Hepatocyte (in vitro differentiated cells): ENCODE measurements at regions not wholly inside any gene's neighbourhood (a gene's known extent, or its start where the extent isn't known, plus 50 kb on each side); places are given as distances from the start of the nearest gene placed in this dataset.

Source experiments
- DNase-seq: peaks from one replicate; pipeline ENCODE4 v3.0.0-alpha.2; 2016; ENCODE audit warnings: low spot score
- H2AFZ ChIP-seq: fragments of 200-600 bp; sonication (generic); 2 replicates; pipeline ENCODE4 v1.6.0; 2016; ENCODE audit warnings: antibody characterized with exemption, mild to moderate bottlenecking
- H3K27ac ChIP-seq: fragments of 200-600 bp; sonication (generic); 2 replicates; pipeline ENCODE4 v1.5.1; 2016; ENCODE audit warnings: mild to moderate bottlenecking
- H3K27me3 ChIP-seq: fragments of 200-600 bp; sonication (generic); 2 replicates; pipeline ENCODE4 v1.6.1; 2016
- H3K36me3 ChIP-seq: fragments of 200-600 bp; sonication (generic); replicated peaks from 2 replicates; pipeline ENCODE4 v1.5.1; 2016; ENCODE audit warnings: low read depth; ENCODE audit not compliant: insufficient read depth
- H3K4me1 ChIP-seq: fragments of 200-600 bp; sonication (generic); 2 replicates; pipeline ENCODE4 v1.5.1; 2016; ENCODE audit warnings: mild to moderate bottlenecking, moderate library complexity; ENCODE audit not compliant: insufficient read depth
- H3K4me2 ChIP-seq: fragments of 200-600 bp; sonication (generic); 2 replicates; pipeline ENCODE4 v1.6.0; 2016
- H3K4me3 ChIP-seq: fragments of 200-600 bp; sonication (generic); 2 replicates; pipeline ENCODE4 v1.5.1; 2016; ENCODE audit warnings: mild to moderate bottlenecking
- H3K79me2 ChIP-seq: fragments of 200-600 bp; sonication (generic); 2 replicates; pipeline ENCODE4 v1.6.0; 2017; ENCODE audit warnings: mild to moderate bottlenecking
- H3K9me2 ChIP-seq: fragments of 200-600 bp; sonication (generic); replicated peaks from 2 replicates; pipeline ENCODE4 v1.6.0; 2017; ENCODE audit warnings: mild to moderate bottlenecking; ENCODE audit not compliant: insufficient read depth
- H3K9me3 ChIP-seq: fragments of 200-600 bp; sonication (generic); 2 replicates; pipeline ENCODE4 v1.5.1; 2016; ENCODE audit warnings: low read depth, mild to moderate bottlenecking
- H4K20me1 ChIP-seq: fragments of 200-600 bp; sonication (generic); 2 replicates; pipeline ENCODE4 v1.6.0; 2016; ENCODE audit warnings: mild to moderate bottlenecking; ENCODE audit not compliant: insufficient read depth, poor library complexity, severe bottlenecking
- CTCF ChIP-seq: fragments of 200-600 bp; sonication (generic); IDR thresholded peaks from 2 replicates; pipeline ENCODE4 v1.5.1; 2016; ENCODE audit warnings: antibody characterized with exemption, mild to moderate bottlenecking; ENCODE audit not compliant: poor library complexity
- EZH2 ChIP-seq: fragments of 200-600 bp; sonication (generic); IDR thresholded peaks from 2 replicates; pipeline ENCODE4 v1.6.1; 2016; ENCODE audit warnings: antibody characterized with exemption, mild to moderate bottlenecking, borderline replicate concordance
- EZH2phosphoT487 ChIP-seq: fragments of 200-600 bp; sonication (generic); IDR thresholded peaks from one replicate; pipeline ENCODE4 v1.6.1; 2018; ENCODE audit warnings: antibody characterized with exemption, mild to moderate bottlenecking, low read depth, moderate library complexity; ENCODE audit not compliant: unreplicated experiment, severe bottlenecking
- WGBS: methylation state at CpG from one replicate; pipeline ENCODE4 v1.1.6; 2016; ENCODE audit warnings: low lambda C conversion rate; ENCODE audit errors: missing lambda C conversion rate; 5-methylcytosine and 5-hydroxymethylcytosine counted together

- H3K36me3 ChIP-seq, result no peaks in the 10 kb centered on the region
- no peaks in the 10 kb centered on the region for H4K20me1 ChIP-seq
- H3K79me2 ChIP-seq, result no peaks in the 10 kb centered on the region
- H3K27ac ChIP-seq, result peak overlapping the region; percentile 51
- no peak for TF ChIP-seq EZH2phosphoT487
- TF ChIP-seq EZH2, result no peak
- no peak for TF ChIP-seq CTCF
- peaks cover 22% of the 10 kb centered on the region for H3K4me1 ChIP-seq
- H3K4me3 ChIP-seq, result no peak overlapping the region
- DNase-seq, result no peak
- H3K4me2 ChIP-seq, result no peak overlapping the region
- H3K9me2 ChIP-seq, result no peaks in the 10 kb centered on the region
- H2AFZ ChIP-seq, result no peak overlapping the region
- 19% methylated on average over 2 of the region's 2 CpGs for WGBS
- H3K27me3 ChIP-seq, result no peaks in the 10 kb centered on the region
- H3K9me3 ChIP-seq, result no peaks in the 10 kb centered on the region
Measured at GRCh38 chr12:75959060-75959459, 72.5 kb downstream of the PHLDA1 start.

DNA sequence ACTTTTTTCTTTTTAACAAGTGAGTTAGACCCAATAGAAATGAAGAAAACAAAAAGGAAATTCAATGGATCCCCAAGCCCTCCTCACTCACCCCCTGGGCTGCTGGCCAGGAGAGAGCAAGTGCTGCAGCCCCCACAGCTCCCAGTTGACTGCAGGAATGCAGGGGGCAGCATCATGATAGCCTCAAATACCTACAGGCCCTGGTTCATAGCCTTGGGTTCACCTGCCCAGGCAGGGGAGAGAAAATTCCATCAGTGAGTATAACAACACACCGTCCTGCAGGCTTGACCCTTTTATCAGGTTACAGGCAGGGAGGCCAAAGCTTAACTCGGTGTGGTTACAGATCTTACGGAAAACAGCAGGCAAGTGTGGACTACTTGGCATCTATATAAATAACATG lies 76.3 kb downstream of the PHLDA1 start:
- Histone ChIP-seq H3K79me2 (no peaks in the 10 kb centered on the region), H3K9me3 (no peaks in the 10 kb centered on the region), H3K4me1 (peaks cover 40% of the 10 kb centered on the region), H3K4me3 (no peak overlapping the region), H4K20me1 (no peaks in the 10 kb centered on the region), H2AFZ (no peak overlapping the region), H3K27me3 (no peaks in the 10 kb centered on the region), H3K9me2 (no peaks in the 10 kb centered on the region), H3K4me2 (no peak overlapping the region), H3K27ac (no peak overlapping the region), H3K36me3 (no peaks in the 10 kb centered on the region)
- TF ChIP-seq EZH2 (no peak), CTCF (no peak), EZH2phosphoT487 (no peak)
- WGBS, result 65% methylated on average over 3 of the region's 3 CpGs
- no peak for DNase-seq

DNA sequence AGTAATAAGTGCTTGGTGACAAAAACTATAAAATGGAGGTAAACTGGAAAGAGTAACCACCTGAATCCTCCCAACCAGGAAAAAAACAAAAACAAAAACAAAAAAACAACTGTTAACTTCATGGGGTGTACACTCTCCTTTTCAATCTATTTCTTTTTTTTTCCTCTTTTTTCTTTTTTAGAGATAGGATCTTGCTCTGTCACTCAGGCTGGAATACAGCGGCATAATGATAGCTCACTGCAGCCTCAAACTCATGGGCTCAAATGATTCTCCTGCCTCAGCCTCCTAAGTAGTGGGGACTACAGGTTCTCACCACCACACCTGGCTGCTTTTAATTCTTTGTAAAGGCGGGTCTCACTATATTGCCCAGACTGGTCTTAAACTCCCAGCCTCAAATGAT lies 76.8 kb downstream of the PHLDA1 start:
- no peak for TF ChIP-seq EZH2
- TF ChIP-seq CTCF, result no peak
- TF ChIP-seq EZH2phosphoT487, result no peak
- no peaks in the 10 kb centered on the region for H3K9me2 ChIP-seq
- H4K20me1 ChIP-seq, result no peaks in the 10 kb centered on the region
- H3K4me2 ChIP-seq, result no peak overlapping the region
- no peak overlapping the region for H3K4me3 ChIP-seq
- H3K27ac ChIP-seq, result peak overlapping the region; percentile 76
- H3K79me2 ChIP-seq, result no peaks in the 10 kb centered on the region
- H2AFZ ChIP-seq, result no peak overlapping the region
- H3K9me3 ChIP-seq, result no peaks in the 10 kb centered on the region
- no peak for DNase-seq
- H3K4me1 ChIP-seq, result peaks cover 37% of the 10 kb centered on the region
- 97% methylated on average over 2 of the region's 2 CpGs for WGBS
- H3K27me3 ChIP-seq, result no peaks in the 10 kb centered on the region
- no peaks in the 10 kb centered on the region for H3K36me3 ChIP-seq

DNA sequence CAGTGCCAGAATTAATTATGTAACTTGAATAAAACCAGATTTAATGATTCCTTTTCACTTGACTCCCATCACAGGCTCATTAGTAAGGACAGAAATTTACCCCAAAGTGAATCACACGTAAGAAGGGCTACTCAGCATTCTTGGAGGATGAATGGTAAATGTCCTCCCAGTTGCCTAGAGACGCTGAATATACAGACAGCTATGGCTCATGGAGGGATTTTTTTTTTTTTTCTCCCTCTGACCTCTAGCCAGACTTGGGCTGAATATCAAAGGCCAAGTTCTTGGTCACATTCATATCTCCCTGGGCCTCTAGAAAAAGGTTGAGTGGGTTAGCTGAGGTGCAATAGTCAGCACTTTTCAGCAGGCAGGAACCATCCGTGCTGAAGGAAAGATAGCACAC lies 77.5 kb downstream of the PHLDA1 start:
- Histone ChIP-seq H3K27ac (peak overlapping the region; percentile 76), H2AFZ (no peak overlapping the region), H3K9me2 (no peaks in the 10 kb centered on the region), H3K9me3 (no peaks in the 10 kb centered on the region), H3K4me3 (no peak overlapping the region), H3K27me3 (no peaks in the 10 kb centered on the region), H3K4me2 (no peak overlapping the region), H3K79me2 (no peaks in the 10 kb centered on the region), H3K4me1 (peaks cover 30% of the 10 kb centered on the region), H3K36me3 (no peaks in the 10 kb centered on the region), H4K20me1 (no peaks in the 10 kb centered on the region)
- DNase-seq, result peak; percentile 78
- 45% methylated on average over 3 of the region's 3 CpGs for WGBS
- TF ChIP-seq EZH2phosphoT487 (no peak), EZH2 (no peak), CTCF (no peak)
